Activated CD4-positive, alpha-beta memory T cell treated with anti-CD3 and anti-CD28 coated beads for 36 hours (primary cell): ENCODE measurements at regions not wholly inside any gene's neighbourhood (a gene's known extent, or its start where the extent isn't known, plus 50 kb on each side); places are given as distances from the start of the nearest gene placed in this dataset.
"Not testable (repeated sequence)": the region's sequence is repeated elsewhere in the genome, so short reads cannot be mapped to it uniquely, and the experiment has no call there.

Experiments used
- CTCF ChIA-PET: fragments of 350-600 bp; sonication (Branson Sonifier 250); formaldehyde crosslinking; loops from one replicate; lab custom pipeline; 2021; ENCODE audit warnings: antibody characterized with exemption, inconsistent platforms; lab: Charles Lee
- POLR2A ChIA-PET: fragments of 350-600 bp; sonication (Branson Sonifier 250); formaldehyde crosslinking; loops from one replicate; lab custom pipeline; 2021; ENCODE audit warnings: antibody characterized with exemption; lab: Charles Lee
- DNase-seq: peaks from one replicate; pipeline ENCODE4 v3.0.0-alpha.2; 2020
- H3K27ac Mint-ChIP-seq: one replicate; pipeline ENCODE4 v1.8.0; 2021; ENCODE audit warnings: mixed read lengths
- H3K27me3 Mint-ChIP-seq: one replicate; pipeline ENCODE4 v1.8.0; 2021; ENCODE audit warnings: mixed read lengths
- H3K36me3 Mint-ChIP-seq: one replicate; pipeline ENCODE4 v1.8.0; 2021; ENCODE audit warnings: mixed read lengths
- H3K4me1 Mint-ChIP-seq: one replicate; pipeline ENCODE4 v1.8.0; 2021; ENCODE audit warnings: low read depth, mixed read lengths
- H3K4me3 Mint-ChIP-seq: one replicate; pipeline ENCODE4 v1.8.0; 2021; ENCODE audit warnings: mild to moderate bottlenecking, mixed read lengths
- H3K9me3 Mint-ChIP-seq: one replicate; pipeline ENCODE4 v1.8.0; 2021; ENCODE audit warnings: mixed read lengths
- intact Hi-C: fragments of 100-400 bp; cut with micrococcal nuclease; formaldehyde crosslinking; loops from one replicate; pipeline ENCODE4 v1.15.1; 2023

GRCh38 chr7:123275036-123275753 lies 75.4 kb upstream of the SLC13A1 start:
- no peak overlapping the region for H3K27ac Mint-ChIP-seq
- intact Hi-C loops: no loop called here
- ChIA-PET CTCF (no interaction called here), POLR2A (no interaction called here)
- H3K27me3 Mint-ChIP-seq: no peaks in the 10 kb centered on the region
- H3K36me3 Mint-ChIP-seq: no peaks in the 10 kb centered on the region
- peaks cover 2% of the 10 kb centered on the region for H3K9me3 Mint-ChIP-seq
- DNase-seq: no peak
- no peak overlapping the region for H3K4me3 Mint-ChIP-seq
- no peaks in the 10 kb centered on the region for H3K4me1 Mint-ChIP-seq

GRCh38 chr7:123273185-123273584 lies 73.4 kb upstream of the SLC13A1 start:
- H3K9me3 Mint-ChIP-seq: peaks cover 2% of the 10 kb centered on the region
- H3K36me3 Mint-ChIP-seq: no peaks in the 10 kb centered on the region
- intact Hi-C loops: no loop called here
- no peak overlapping the region for H3K27ac Mint-ChIP-seq
- CTCF ChIA-PET: no interaction called here
- no peaks in the 10 kb centered on the region for H3K4me1 Mint-ChIP-seq
- no peak overlapping the region for H3K4me3 Mint-ChIP-seq
- DNase-seq: no peak
- no peaks in the 10 kb centered on the region for H3K27me3 Mint-ChIP-seq
- POLR2A ChIA-PET: no interaction called here

- Mint-ChIP-seq H3K9me3 (no peaks in the 10 kb centered on the region), H3K27ac (no peak overlapping the region), H3K4me1 (no peaks in the 10 kb centered on the region), H3K27me3 (no peaks in the 10 kb centered on the region), H3K36me3 (no peaks in the 10 kb centered on the region), H3K4me3 (no peak overlapping the region)
- CTCF ChIA-PET: no interaction called here
- no peak for DNase-seq
- intact Hi-C loops: no loop called here
- POLR2A ChIA-PET: no interaction called here
Observed at GRCh38 chr7:123271856-123272255, 72.1 kb upstream of the SLC13A1 start.

GRCh38 chr7:123271231-123271630 lies 71.5 kb upstream of the SLC13A1 start:
- H3K4me1 Mint-ChIP-seq: no peaks in the 10 kb centered on the region
- no peak overlapping the region for H3K4me3 Mint-ChIP-seq
- no peak for DNase-seq
- H3K9me3 Mint-ChIP-seq: no peaks in the 10 kb centered on the region
- no peak overlapping the region for H3K27ac Mint-ChIP-seq
- H3K27me3 Mint-ChIP-seq: no peaks in the 10 kb centered on the region
- H3K36me3 Mint-ChIP-seq: no peaks in the 10 kb centered on the region
- CTCF ChIA-PET: no interaction called here
- POLR2A ChIA-PET: no interaction called here
- intact Hi-C loops: no loop called here

GRCh38 chr7:123270570-123270969 lies 70.8 kb upstream of the SLC13A1 start:
- intact Hi-C loops: no loop called here
- H3K9me3 Mint-ChIP-seq: no peaks in the 10 kb centered on the region
- no peak for DNase-seq
- H3K27me3 Mint-ChIP-seq: no peaks in the 10 kb centered on the region
- POLR2A ChIA-PET: no interaction called here
- H3K4me1 Mint-ChIP-seq: no peaks in the 10 kb centered on the region
- CTCF ChIA-PET: no interaction called here
- H3K4me3 Mint-ChIP-seq: no peak overlapping the region
- H3K36me3 Mint-ChIP-seq: no peaks in the 10 kb centered on the region
- H3K27ac Mint-ChIP-seq: no peak overlapping the region

- Mint-ChIP-seq H3K27ac (no peak overlapping the region), H3K36me3 (no peaks in the 10 kb centered on the region), H3K4me1 (no peaks in the 10 kb centered on the region), H3K27me3 (no peaks in the 10 kb centered on the region), H3K4me3 (no peak overlapping the region), H3K9me3 (no peaks in the 10 kb centered on the region)
- intact Hi-C loops: no loop called here
- ChIA-PET CTCF (no interaction called here), POLR2A (no interaction called here)
- no peak for DNase-seq
Observed at GRCh38 chr7:123265853-123266252, 66.1 kb upstream of the SLC13A1 start.

- DNase-seq, H3K4me3 Mint-ChIP-seq, CTCF ChIA-PET, H3K4me1 Mint-ChIP-seq, H3K27ac Mint-ChIP-seq, H3K27me3 Mint-ChIP-seq, POLR2A ChIA-PET, H3K36me3 Mint-ChIP-seq, intact Hi-C loops, H3K9me3 Mint-ChIP-seq: not testable (repeated sequence)
Observed at GRCh38 chr7:123264820-123265219, 65.1 kb upstream of the SLC13A1 start.

- DNase-seq: no peak
- intact Hi-C loops: no loop called here
- no peaks in the 10 kb centered on the region for H3K27me3 Mint-ChIP-seq
- no peak overlapping the region for H3K27ac Mint-ChIP-seq
- no peaks in the 10 kb centered on the region for H3K36me3 Mint-ChIP-seq
- POLR2A ChIA-PET: no interaction called here
- no peak overlapping the region for H3K4me3 Mint-ChIP-seq
- CTCF ChIA-PET: no interaction called here
- H3K9me3 Mint-ChIP-seq: no peaks in the 10 kb centered on the region
- H3K4me1 Mint-ChIP-seq: no peaks in the 10 kb centered on the region
Observed at GRCh38 chr7:123260428-123260960, 60.7 kb upstream of the SLC13A1 start.

- POLR2A ChIA-PET: no interaction called here
- H3K4me1 Mint-ChIP-seq: no peaks in the 10 kb centered on the region
- CTCF ChIA-PET: interaction anchor here (1.4 kb wide), 1 partner anchor 107 kb away, joined by 3 read pairs; no protein-coding TSS in a partner anchor
- no peaks in the 10 kb centered on the region for H3K27me3 Mint-ChIP-seq
- H3K9me3 Mint-ChIP-seq: no peaks in the 10 kb centered on the region
- intact Hi-C loops: no loop called here
- H3K36me3 Mint-ChIP-seq: no peaks in the 10 kb centered on the region
- H3K27ac Mint-ChIP-seq: no peak overlapping the region
- DNase-seq: no peak
- no peak overlapping the region for H3K4me3 Mint-ChIP-seq
Observed at GRCh38 chr7:123259759-123260158, 60.0 kb upstream of the SLC13A1 start.
